HG03280 (cell line): ENCODE measurements at regions not wholly inside any gene's neighbourhood (a gene's known extent, or its start where the extent isn't known, plus 50 kb on each side); places are given as distances from the start of the nearest gene placed in this dataset.
"Not testable (repeated sequence)": the region's sequence is repeated elsewhere in the genome, so short reads cannot be mapped to it uniquely, and the experiment has no call there.

Source experiments
- ATAC-seq: cut with Tn5 transposase; IDR thresholded peaks from one replicate; pipeline ENCODE4 v1.9.1; 2021; ENCODE audit warnings: mild to moderate bottlenecking, moderate library complexity; ENCODE audit not compliant: unreplicated experiment

DNA sequence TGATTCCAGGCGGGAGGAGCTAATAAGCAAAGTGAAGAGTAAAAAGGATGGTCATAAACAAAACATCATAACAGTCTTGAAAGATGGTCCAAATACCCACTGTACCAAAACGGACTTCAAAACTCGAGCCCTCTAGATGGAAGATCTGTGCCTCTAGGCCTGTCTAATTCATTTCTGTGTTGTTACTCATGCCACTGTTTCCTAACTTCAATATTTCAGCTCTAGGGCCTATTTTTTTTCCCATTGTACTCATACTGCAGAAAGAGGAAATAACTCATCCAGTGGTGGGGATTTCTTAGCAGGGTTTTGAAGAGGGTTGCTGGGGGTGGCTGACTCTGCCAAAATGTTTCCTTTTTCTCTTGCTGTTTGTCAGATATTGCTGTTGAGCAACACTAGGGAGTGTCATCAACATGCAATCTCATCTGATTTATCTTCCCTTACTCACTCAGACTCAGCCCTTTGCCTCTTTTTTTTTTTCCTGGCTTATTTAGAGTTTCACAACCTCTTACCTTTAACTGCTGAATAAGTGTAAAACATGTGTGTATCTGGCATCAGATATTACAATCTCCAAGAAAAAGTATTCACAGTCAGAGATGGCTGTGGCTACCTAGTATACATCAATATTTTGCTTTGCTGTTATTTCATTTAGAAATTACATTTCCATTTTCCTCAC is 189.6 kb downstream of the DUSP6 start:
- ATAC-seq, result no peak

DNA sequence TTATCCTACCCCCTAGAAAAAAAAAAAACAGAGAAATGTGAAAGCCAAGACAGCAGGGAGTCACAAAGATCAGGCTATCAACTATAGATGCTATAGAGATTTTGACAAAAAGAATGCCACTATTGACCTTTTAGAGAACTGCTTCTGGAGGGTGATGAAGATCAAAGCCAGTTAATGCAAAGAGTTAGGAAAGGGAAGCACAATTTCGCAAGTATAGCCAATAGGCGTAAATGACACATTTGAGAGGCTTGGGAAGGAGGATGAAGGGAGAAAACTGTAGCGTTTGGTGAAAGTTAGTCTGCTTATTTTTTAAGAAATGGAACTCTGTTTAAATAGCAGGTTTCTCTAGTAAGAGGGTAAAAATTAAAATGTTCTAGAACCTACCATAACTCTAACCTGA is 190.7 kb downstream of the DUSP6 start:
- ATAC-seq, result no peak

DNA sequence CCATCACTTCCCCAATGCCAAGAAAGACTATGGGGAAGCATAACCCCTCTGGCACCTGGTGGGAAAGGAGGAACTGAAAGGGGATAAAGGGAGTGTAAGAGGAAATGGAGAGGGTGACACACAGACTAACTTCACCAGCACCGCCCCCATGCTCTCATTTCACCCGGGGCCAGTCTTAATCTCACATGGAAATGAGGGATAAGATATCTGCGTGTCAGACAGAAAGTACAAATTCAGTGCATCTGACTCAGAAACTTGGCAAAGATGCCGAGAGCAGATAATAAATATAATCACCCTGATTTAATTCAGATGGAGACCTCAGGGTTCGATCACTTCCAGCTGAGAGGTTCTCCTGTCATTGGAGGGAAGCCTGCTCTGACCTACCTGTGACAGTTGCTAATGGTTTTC is 191.6 kb downstream of the DUSP6 start:
- no peak for ATAC-seq

DNA sequence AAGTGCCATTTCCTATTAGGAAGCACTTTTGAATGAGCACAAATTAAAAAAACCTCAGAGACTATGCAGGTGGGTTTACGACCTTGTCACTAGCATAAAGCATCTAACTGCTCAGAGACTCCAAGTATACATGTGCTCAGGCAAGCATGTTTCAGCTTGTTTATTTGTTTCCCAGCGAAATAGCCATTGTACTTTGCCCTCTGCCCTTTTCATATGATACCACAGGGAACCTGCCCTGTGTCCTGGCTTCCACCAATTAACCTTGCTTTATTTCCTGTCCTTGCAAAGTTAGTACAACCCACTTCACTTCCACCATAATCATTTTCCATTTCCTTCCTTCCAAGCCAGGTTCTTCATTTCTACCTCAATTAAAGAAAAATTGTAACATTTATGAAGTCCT is 194.9 kb downstream of the DUSP6 start:
- no peak for ATAC-seq

DNA sequence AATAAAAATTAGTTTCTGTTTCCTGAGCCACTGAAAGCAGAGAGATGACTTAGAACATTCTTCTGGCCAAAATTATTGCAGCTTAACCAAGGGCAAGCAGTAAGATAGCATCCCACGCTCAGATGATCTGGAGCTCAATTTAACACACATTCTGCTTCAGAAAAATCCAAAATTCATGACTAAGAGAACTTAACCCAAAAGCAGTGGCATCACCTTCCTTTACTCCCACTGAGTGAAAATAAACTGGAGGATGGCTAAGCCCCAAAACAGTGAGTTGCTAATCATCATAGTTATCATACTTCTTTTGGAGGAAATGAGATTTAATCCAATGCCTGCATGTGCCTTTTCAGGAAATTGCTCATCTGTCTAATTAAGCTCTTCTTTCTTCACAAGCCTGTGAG is 195.4 kb downstream of the DUSP6 start:
- ATAC-seq, result no peak

DNA sequence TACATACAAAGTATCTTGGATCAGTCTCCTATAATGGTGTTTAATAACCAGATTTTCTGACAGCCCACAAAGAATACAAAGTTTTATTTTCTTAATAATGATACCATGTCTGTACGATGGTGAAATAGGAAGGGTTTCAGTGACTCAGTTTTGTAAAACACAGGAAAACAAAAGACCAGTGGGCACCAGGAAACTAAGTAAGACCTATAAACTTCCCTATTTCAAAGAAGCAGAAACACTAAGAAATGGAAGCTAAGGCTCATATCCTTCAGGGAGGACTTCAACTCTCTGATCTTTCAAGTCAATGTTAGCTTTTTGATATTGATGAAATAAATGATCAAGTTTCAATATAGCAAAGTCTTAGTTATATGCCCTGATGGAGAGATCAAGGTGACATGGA is 196.0 kb downstream of the DUSP6 start:
- ATAC-seq, result no peak

DNA sequence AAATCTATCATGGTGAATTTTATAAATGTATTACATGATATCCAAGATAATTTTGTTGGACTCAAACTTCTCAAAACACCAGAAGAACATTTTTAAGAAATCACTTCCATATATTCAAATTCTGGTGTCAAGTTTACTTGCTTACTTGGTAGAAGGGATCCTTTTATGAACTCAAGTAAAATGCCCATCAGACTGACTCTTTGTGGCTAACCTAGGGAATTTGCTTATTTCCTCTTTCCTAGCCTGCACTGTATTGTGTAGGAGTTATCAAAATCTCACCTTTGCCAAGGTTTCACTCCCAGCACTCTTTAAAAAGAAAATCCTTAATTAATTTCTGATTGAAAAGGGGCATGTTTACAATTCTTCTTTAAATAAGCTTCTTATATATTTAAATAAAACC is 196.5 kb downstream of the DUSP6 start:
- ATAC-seq, result no peak

DNA sequence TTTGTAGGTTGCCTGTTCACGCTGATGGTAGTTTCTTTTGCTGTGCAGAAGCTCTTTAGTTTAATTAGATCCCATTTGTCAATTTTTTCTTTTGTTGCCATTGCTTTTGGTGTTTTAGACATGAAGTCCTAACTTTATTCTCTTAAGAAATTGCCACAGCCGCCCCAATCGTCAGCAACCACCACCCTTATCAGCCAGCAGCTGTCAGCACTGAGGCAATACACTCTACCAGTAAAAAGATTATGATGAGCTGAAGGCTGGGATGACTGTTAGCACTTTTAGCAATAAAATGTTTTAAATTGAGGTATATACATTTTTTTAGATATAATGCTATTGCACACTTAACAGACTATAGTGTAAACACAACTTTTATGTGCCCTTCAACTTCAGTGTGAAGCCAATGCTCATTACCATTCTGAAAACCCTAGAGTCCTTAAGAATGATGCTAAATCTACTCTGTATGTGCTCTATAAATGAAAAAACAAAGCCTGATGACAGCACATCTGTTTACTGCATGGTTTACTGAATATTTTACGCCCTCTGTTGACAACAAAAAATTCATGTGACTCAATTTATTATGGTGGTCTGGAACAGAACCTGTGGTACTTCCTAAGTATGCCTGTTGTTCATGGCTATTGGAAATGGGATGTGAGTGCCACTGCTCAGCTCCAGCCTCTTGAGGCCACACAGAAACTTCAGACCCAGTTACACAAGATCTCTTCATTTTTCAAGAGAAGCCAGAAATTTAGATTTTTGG is 197.4 kb downstream of the DUSP6 start:
- ATAC-seq, result no peak

DNA sequence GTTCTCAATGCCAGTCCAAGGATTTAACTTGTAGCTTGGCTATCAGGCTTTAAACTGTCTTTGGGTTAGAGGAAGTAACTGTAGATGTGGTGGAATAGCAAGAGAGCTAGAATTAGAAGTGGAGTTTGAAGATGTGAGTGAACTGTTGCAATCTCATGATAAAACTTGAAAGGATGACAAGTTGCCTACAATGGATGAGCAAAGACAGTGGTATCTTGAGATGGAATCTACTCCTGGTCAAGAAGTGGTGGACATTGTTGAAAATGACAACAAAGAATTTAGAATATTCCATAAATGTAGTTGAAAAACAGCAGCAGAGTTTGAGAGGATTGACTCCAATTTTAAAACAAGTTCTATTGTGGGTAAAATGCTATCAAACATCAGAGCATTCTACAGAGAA is 199.0 kb downstream of the DUSP6 start:
- ATAC-seq, result no peak

DNA sequence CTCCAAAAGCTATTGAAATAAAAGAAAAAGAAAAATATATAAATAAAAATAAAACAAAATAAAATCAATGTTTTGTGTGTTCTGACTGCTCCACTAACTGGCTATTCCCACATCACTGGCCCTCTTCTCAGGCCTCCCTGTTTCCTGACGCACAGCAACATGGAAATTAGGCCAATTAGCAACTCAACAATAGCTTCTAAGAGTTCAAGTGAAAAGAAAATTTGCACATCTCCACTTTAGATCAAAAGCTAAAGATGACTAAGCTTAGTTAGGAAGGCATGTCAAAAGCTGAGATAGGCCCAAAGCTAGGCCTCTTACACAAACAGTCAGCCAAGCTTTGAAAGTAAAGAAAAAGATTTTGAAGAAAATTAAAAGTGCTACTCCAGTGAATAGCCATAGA is 200.8 kb downstream of the DUSP6 start:
- ATAC-seq, result no peak

DNA sequence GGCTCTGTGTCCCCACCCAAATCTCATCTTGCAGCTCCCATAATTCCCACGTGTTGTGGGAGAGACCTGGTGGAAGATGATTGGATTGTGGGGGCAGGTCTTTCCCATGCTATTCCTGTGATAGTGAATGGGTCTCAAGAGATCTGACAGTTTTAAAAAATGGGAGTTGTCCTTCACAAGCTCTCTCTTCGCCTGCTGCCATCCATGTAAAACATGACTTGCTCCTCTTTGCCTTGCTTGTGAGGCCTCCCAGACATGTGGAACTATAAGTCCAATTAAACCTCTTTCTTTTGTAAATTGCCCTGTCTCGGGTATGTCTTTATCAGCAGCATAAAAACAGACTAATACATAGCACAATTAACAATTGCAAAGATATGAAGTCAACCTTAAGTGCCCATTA is 201.5 kb downstream of the DUSP6 start:
- ATAC-seq, result not testable (repeated sequence)

DNA sequence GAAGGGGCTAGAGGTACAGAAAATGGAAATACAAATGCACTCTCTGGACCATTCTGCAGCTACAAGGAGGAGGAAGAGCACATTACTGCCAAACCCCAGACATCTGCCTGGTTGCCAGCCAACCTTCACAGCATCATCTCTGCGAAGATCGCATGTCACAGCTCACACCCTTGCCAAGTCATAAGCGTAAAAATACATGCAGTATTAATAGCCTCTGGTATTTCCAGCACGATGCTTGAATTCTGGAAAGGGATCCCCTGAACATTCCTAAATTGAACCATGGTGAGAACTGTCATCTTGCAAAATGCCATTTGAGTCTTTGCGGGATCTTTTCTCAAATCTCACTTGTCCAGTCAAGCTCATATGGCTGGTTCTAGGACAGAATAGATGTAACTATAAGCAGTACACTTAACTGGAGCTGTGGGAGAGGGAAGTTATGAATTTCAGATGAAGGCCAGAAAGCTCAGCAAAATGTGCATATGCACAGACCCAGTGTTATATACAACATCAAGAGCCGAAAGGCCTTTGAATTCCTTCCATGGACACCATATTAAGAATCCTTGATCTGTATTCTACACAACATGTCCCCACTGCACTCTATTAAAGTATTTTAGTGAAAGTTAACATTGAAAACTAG is 211.6 kb downstream of the DUSP6 start:
- no peak for ATAC-seq

DNA sequence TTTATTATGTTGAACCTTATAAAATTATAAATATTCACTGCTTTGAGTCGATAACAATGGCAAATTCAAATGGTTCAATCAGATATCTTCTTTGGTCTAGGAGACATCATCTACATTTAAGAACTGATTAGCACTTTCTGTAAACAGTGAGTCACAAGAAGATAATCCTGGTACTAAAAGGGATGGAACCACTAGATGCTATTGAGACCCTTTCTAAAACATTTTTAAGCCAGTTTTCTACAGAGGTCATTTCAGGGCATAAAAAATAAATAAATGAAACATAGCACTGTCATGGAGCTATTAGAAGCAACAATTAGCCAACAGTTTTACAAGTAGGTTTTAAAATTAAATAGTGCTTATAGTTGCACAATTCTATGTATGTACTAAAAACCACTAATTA is 212.2 kb downstream of the DUSP6 start:
- no peak for ATAC-seq

DNA sequence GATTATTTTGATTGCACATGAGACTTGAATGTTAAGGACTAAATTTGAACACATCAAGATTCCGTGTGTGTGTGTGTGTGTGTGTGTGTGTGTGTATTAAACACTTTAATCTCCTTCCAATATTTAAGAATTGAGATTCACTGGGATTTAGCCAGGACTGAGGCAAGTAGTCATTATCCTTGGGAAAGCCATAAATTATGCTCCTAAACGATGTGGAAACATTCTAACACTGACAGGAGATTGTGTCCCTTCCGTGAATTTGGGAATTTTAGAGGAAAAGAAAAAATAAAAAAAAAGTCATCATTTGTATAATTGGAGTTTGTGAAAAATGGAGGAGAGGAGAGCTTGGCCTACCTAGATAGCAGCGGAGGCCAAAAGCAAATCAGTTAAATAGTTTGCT is 212.9 kb downstream of the DUSP6 start:
- no peak for ATAC-seq

DNA sequence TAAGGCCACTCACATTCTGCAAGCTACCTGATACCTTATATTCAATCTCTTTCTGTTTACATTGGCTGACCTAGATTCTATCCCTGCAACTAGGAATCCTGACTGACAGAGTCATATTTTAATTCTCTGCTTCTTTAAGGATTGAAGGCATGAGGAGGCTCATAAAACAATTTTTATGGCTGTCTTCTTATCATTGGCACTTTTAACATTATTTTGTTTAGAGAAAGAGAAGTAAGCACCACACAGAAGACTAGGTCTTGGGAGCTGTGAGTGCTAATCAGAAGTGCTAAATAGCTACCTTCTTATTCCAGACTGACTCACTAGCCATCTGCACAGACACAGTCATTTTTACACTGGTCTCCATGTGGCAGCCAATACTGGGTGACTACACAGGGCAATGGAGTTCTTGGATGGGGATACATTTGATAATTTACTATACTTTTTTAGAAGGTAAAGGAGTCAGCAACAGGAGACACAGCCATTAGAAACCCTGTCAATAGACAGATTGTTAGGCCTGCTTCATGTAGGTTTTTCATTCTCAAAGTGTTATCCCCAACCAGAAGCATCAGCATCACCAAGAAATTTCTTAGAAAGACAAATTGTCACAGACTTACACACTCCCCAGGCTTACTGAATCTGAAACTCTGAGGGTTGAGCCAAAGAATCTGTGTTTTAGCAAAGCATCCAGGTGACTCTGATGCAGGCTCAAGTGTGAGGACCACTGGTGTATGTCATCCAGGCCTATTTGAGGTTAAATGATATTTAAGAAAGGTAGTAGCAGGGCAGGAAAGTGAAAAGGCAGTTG is 214.1 kb downstream of the DUSP6 start:
- no peak for ATAC-seq

DNA sequence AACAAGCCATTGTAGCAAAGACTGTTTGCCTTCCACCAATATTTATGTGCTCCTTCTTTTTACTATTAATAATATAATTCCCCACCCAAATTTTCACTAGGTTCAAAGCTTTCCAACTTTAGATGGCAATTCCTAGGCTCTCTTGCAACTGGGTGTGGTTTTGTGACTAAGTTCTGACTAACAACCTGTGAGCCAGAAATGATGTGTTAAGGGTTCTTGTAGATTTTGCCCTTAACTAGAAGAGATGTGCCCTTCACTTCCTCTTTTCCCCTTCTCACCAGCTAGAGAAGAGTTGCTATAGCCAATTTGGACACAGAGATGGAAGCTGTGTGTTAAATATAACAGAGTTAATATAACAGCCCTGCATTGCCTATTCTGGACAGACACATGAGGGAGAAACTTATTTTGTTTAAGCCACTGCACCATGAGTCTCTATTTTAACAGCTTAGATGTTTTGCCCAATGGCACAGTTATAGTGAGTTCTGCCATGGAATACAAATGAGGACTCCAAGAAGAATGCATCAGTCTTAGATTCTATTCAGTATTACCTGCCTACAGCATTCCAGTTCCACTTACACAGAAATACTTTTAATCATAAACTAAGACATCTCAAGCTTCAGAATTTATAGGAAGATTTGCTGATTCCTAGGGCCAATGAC is 216.2 kb downstream of the DUSP6 start:
- no peak for ATAC-seq

DNA sequence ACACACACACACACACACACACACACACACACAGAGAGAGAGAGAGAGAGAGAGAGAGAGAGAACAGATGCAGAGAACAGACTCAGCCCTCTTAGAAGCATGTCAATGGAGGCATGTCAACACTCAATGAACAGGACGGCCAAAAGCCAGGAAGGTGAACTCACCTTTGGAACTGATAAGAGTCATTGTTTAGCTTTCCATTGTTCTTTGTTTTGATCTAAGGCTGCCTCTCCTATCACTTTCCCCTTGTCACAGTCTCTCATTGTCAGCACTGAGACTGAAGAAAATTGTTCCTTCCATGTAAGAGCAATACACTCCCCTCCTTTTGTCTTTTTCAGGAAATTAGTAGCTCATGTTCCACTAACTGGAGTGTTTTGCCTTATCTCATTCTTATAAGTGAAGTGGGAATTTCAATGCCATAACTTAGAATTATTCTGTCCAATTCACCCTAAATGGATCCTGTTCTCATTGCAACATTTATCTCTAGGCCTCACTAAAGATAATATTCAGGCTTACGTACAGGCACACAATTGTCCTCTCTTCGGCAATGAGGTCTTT is 218.0 kb downstream of the DUSP6 start:
- ATAC-seq, result no peak

DNA sequence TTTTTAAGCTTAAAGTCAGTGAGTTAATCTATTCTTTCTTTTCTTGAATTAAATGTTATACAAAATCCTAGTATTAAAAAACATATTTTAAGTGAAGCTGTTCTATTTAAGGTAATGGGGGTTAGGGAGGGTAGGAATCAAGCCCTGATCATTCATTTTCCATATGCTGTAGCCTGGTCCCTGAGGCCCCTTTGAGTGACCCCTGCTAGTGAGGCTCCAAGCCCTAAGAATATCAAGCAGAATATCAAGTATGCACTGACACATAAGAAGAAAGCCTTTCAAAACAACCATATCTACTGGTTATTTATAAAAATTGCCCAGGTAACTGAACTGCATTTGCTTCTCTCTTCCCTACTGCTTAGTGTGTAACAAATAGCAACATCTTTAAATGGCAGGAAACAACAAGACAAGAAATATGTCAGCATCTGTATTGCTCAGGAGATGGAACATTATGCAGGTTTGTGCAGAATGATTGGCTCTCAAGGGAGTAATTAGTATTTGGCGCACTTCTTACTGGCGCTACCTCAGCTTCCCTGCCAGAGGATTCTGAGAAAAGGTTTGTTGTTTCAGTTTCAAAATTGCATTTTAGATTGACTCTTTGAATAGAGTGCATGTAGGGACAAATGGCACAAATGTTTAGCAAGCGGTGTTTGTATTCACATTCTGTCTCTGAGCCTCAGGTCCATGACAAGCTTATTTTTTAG is 223.0 kb downstream of the DUSP6 start:
- ATAC-seq, result no peak

DNA sequence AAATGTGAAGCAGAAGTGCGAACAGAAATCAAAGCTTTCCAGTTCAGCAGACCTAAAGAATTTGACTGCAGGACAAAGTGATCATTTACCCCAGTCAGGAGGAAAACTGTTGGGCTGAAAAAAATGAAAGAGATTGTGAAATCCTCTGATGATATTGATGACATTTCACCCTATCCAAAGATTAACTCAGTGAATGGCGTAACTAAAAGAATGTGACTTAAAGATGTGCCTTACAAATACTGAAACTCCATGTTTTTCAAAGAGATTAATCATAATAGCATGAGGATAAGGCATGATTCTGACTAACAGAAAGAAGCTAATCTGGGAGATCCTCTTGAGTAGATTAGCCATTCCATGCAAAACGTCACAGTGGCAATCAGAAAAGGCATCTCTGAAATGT is 225.6 kb downstream of the DUSP6 start:
- no peak for ATAC-seq

DNA sequence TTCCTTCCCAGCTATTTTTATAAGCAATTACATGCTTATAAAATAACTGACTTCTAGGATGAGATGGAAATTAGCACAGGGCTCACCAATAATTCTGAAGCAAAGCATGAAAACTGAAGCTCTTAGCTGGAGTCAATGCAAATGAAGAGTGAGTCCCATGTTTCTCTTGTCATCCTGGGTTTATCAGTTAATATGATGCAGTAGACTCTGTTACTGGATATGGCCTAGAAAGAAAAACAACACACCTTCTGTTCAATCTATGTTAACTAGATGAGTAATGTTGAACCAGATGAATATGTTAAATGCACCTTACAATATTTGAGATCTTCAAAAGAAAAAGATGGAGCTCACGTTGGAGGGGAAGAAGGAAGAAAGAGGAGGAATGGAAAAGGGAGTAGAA is 229.4 kb downstream of the DUSP6 start:
- no peak for ATAC-seq
